ENCODE measurements at regions not wholly inside any gene's neighbourhood (a gene's known extent, or its start where the extent isn't known, plus 50 kb on each side); places are given as distances from the start of the nearest gene placed in this dataset.
"Not testable (repeated sequence)": the region's sequence is repeated elsewhere in the genome, so short reads cannot be mapped to it uniquely, and the experiment has no call there.

DNA sequence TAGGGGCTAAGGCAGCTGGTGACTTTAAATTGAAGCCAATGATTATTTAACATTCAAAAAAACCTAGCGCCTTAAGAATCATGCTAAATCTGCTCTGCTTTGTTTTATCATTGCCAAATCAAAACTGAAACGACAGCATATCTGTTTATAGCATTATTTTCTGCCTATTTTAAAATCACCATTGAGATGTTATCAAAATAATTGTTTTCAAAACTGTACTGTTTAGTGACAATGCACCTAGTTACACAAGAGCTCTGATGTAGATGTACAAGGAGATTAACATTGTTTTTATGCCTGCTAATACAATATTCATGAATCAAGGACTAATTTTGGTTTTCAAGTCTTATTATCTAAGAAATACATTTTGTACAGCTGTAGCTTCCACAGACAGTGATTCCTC is 1521.3 kb downstream of the AMY1C start (continued):
- TF ChIP-seq, protein P1, sequence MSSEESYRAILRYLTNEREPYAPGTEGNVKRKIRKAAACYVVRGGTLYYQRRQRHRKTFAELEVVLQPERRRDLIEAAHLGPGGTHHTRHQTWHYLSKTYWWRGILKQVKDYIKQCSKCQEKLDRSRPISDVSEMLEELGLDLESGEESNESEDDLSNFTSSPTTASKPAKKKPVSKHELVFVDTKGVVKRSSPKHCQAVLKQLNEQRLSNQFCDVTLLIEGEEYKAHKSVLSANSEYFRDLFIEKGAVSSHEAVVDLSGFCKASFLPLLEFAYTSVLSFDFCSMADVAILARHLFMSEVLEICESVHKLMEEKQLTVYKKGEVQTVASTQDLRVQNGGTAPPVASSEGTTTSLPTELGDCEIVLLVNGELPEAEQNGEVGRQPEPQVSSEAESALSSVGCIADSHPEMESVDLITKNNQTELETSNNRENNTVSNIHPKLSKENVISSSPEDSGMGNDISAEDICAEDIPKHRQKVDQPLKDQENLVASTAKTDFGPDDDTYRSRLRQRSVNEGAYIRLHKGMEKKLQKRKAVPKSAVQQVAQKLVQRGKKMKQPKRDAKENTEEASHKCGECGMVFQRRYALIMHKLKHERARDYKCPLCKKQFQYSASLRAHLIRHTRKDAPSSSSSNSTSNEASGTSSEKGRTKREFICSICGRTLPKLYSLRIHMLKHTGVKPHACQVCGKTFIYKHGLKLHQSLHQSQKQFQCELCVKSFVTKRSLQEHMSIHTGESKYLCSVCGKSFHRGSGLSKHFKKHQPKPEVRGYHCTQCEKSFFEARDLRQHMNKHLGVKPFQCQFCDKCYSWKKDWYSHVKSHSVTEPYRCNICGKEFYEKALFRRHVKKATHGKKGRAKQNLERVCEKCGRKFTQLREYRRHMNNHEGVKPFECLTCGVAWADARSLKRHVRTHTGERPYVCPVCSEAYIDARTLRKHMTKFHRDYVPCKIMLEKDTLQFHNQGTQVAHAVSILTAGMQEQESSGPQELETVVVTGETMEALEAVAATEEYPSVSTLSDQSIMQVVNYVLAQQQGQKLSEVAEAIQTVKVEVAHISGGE (CRISPR knock-in tag; IDR thresholded peaks at IDR 0.05): no peak

DNA sequence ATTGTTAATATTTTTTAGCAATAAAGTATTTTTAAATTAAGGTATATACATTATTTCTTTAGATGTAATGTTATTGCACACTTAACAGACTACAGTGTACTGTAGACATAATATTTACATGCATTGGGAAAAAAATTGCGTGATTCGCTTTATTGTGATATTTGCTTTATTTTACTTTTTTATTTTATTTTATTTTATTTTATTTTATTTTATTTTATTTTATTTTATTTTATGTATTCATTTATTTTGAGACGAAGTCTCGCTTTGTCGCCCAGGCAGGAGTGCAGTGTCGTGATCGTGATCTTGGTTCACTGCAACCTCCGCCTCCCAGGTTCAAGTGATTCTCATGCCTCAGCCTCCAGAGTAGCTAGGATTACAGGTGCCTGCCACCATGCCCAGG is 1522.7 kb downstream of the AMY1C start:
- SMC1A ChIA-PET (ENCODE audit: uncharacterized antibody, unreplicated experiment); ATAC-seq; H3K9ac ChIP-seq (ENCODE audit: control insufficient read depth, insufficient read depth, low read length); H3K4me3 ChIP-seq; FAIRE-seq; H4K20me1 ChIP-seq (ENCODE audit: control insufficient read depth, insufficient read depth); RAD21 ChIA-PET (ENCODE audit: unreplicated experiment); H3K36me3 ChIP-seq (ENCODE audit: control insufficient read depth in 2 of 2, insufficient read depth in 2 of 2, low read length in 1 of 2); CTCF ChIA-PET; intact Hi-C loops (cut with micrococcal nuclease; ENCODE audit: unreplicated experiment); H3K4me1 ChIP-seq (ENCODE audit: control insufficient read depth, insufficient read depth, low read length); H3K27me3 ChIP-seq (replicated peaks in 1 of 2; ENCODE audit: control insufficient read depth in 2 of 2, insufficient read depth in 2 of 2, low read length in 1 of 2); H3K9me3 ChIP-seq (replicated peaks; ENCODE audit: control insufficient read depth, insufficient read depth, low read length); in situ Hi-C loops (cut with MboI); DNase-seq (ENCODE audit: low read depth, low spot score); BruUV-seq (replicated peaks); H2AFZ ChIP-seq (ENCODE audit: control insufficient read depth, low read depth, low read length); H3K79me2 ChIP-seq (ENCODE audit: control insufficient read depth, insufficient read depth, low read length); H3K4me2 ChIP-seq (ENCODE audit: control insufficient read depth, insufficient read depth); POLR2A ChIA-PET; H3K27ac ChIP-seq (ENCODE audit: control insufficient read depth, insufficient read depth): not testable (repeated sequence)
- 64% methylated on average over 8 of the region's 8 CpGs for WGBS (ENCODE audit: insufficient coverage, insufficient replicate concordance, low lambda C conversion rate, missing lambda C conversion rate)

DNA sequence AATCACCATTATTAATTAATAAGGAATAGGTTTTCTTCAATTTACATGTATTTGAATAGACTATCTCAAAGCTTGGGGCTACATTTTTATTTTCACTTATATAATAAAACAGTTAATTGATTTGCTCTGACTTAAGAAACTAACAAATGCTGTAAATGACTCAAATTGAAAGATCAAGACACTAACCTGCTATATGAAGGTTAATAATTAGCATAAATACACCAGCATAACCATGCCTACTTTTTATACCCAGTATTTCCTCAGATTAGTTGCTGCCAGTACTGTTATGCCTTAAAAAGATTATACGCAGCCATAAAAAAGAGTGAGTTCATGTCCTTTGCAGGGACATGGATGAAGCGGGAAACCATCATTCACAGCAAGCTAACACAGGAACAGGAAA is 1545.1 kb downstream of the AMY1C start:
- 96% methylated on average over 2 of the region's 2 CpGs for WGBS (ENCODE audit: insufficient coverage, insufficient replicate concordance, low lambda C conversion rate, missing lambda C conversion rate)
- SMC1A ChIA-PET (ENCODE audit: uncharacterized antibody, unreplicated experiment): no interaction called here
- no TSS peak for BruUV-seq (replicated peaks)
- H3K4me2 ChIP-seq (ENCODE audit: control insufficient read depth, insufficient read depth): no peak overlapping the region
- no peaks in the 10 kb centered on the region for H3K9me3 ChIP-seq (replicated peaks; ENCODE audit: control insufficient read depth, insufficient read depth, low read length)
- no peak overlapping the region for H3K4me3 ChIP-seq
- TF ChIP-seq CHD1 (IDR thresholded peaks at IDR 0.05; ENCODE audit: low read depth, low read length) (no peak), CBX3 (IDR thresholded peaks at IDR 0.05; ENCODE audit: borderline replicate concordance, low read depth) (no peak), FOXM1 (IDR thresholded peaks at IDR 0.05; ENCODE audit: low read depth, low read length) (no peak), EZH2 (IDR thresholded peaks at IDR 0.05; ENCODE audit: borderline replicate concordance, control insufficient read depth, low read depth, low read length) (no peak), TBL1XR1 (IDR thresholded peaks at IDR 0.05; ENCODE audit: low read depth, low read length) (no peak), IKZF2 (IDR thresholded peaks at IDR 0.05) (no peak)
- intact Hi-C loops (cut with micrococcal nuclease; ENCODE audit: unreplicated experiment): no loop called here
- RAD21 ChIA-PET (ENCODE audit: unreplicated experiment): no interaction called here
- FAIRE-seq: no peak
- no peaks in the 10 kb centered on the region for H3K79me2 ChIP-seq (ENCODE audit: control insufficient read depth, insufficient read depth, low read length)
- H3K4me1 ChIP-seq (ENCODE audit: control insufficient read depth, insufficient read depth, low read length): no peaks in the 10 kb centered on the region
- DNase-seq (ENCODE audit: low read depth, low spot score): no peak
- H3K36me3 ChIP-seq (ENCODE audit: control insufficient read depth in 2 of 2, insufficient read depth in 2 of 2, low read length in 1 of 2): no peaks in the 10 kb centered on the region
- POLR2A ChIA-PET: no interaction called here
- H3K27ac ChIP-seq (ENCODE audit: control insufficient read depth, insufficient read depth): no peak overlapping the region
- no peaks in the 10 kb centered on the region for H4K20me1 ChIP-seq (ENCODE audit: control insufficient read depth, insufficient read depth)
- CTCF ChIA-PET: no interaction called here
- no peak overlapping the region for H2AFZ ChIP-seq (ENCODE audit: control insufficient read depth, low read depth, low read length)
- no peak; the same call in 2 of the 3 replicates for ATAC-seq
- no peak overlapping the region for H3K9ac ChIP-seq (ENCODE audit: control insufficient read depth, insufficient read depth, low read length)
- in situ Hi-C loops (cut with MboI): no loop called here
- H3K27me3 ChIP-seq (replicated peaks in 1 of 2; ENCODE audit: control insufficient read depth in 2 of 2, insufficient read depth in 2 of 2, low read length in 1 of 2): no peaks in the 10 kb centered on the region

Measured in GM12878 (cell line).